Loucy (cell line): ENCODE measurements at regions not wholly inside any gene's neighbourhood (a gene's known extent, or its start where the extent isn't known, plus 50 kb on each side); places are given as distances from the start of the nearest gene placed in this dataset.

Experiments used
- H2AFZ ChIP-seq: fragments of 200-600 bp; sonication (generic); 2 replicates; pipeline ENCODE4 v1.6.0; 2016; ENCODE audit warnings: antibody characterized with exemption, mild to moderate bottlenecking, low read length, moderate library complexity
- H3F3A ChIP-seq: fragments of 200-600 bp; 2 replicates; pipeline ENCODE4 v1.6.0; 2016; ENCODE audit warnings: antibody characterized with exemption, low read depth, mild to moderate bottlenecking
- H3K27me3 ChIP-seq: fragments of 200-600 bp; sonication (generic); 2 replicates; pipeline ENCODE4 v1.6.1; 2014; ENCODE audit warnings: low read length, mild to moderate bottlenecking; ENCODE audit not compliant: insufficient read depth, poor library complexity, severe bottlenecking
- H3K36me3 ChIP-seq: fragments of 200-600 bp; sonication (generic); 2 replicates; pipeline ENCODE4 v1.6.1; 2016; ENCODE audit warnings: low read length; ENCODE audit not compliant: insufficient read depth
- H3K4me1 ChIP-seq: fragments of 200-600 bp; sonication (generic); 2 replicates; pipeline ENCODE4 v1.5.1; 2014; ENCODE audit warnings: low read length, mild to moderate bottlenecking; ENCODE audit not compliant: insufficient read depth, poor library complexity, severe bottlenecking
- H3K4me2 ChIP-seq: fragments of 200-600 bp; sonication (generic); 2 replicates; pipeline ENCODE4 v1.6.0; 2014; ENCODE audit warnings: antibody characterized with exemption, low read length, low read depth, mild to moderate bottlenecking; ENCODE audit not compliant: poor library complexity, severe bottlenecking
- H3K4me3 ChIP-seq: fragments of 200-600 bp; sonication (generic); 2 replicates; pipeline ENCODE4 v1.5.1; 2014; ENCODE audit warnings: low read length, mild to moderate bottlenecking, mixed read lengths; ENCODE audit not compliant: poor library complexity, severe bottlenecking
- H3K79me2 ChIP-seq: fragments of 200-600 bp; sonication (generic); 2 replicates; pipeline ENCODE4 v1.6.1; 2014; ENCODE audit warnings: low read length; ENCODE audit not compliant: insufficient read depth
- H3K9ac ChIP-seq: fragments of 200-600 bp; sonication (generic); 2 replicates; pipeline ENCODE4 v1.6.0; 2014; ENCODE audit warnings: mild to moderate bottlenecking, low read depth, low read length, moderate library complexity; ENCODE audit not compliant: poor library complexity, severe bottlenecking
- H3K9me2 ChIP-seq: fragments of 200-600 bp; sonication (generic); replicated peaks from 2 replicates; pipeline ENCODE4 v1.6.1; 2016; ENCODE audit warnings: low read depth, low read length, mixed read lengths
- H3K9me3 ChIP-seq: fragments of 200-600 bp; sonication (generic); 2 replicates; pipeline ENCODE4 v1.6.1; 2014; ENCODE audit warnings: mild to moderate bottlenecking, antibody characterized with exemption, low read length, low read depth; ENCODE audit not compliant: insufficient read depth
- H4K20me1 ChIP-seq: fragments of 200-600 bp; sonication (generic); 2 replicates; pipeline ENCODE4 v1.6.0; 2014; ENCODE audit warnings: antibody characterized with exemption, low read length, mild to moderate bottlenecking; ENCODE audit not compliant: insufficient read depth, poor library complexity, severe bottlenecking
- EZH2phosphoT487 ChIP-seq: fragments of 200-600 bp; IDR thresholded peaks from 2 replicates; pipeline ENCODE4 v1.6.1; 2018; ENCODE audit warnings: antibody characterized with exemption, mild to moderate bottlenecking, moderate library complexity, borderline replicate concordance
- TF ChIP-seq, protein P1 (sequence below): fragments of 200-600 bp; sonication (generic); conservative IDR thresholded peaks from 2 replicates; pipeline ENCODE4 v1.5.1; 2014; ENCODE audit warnings: mild to moderate bottlenecking, antibody characterized with exemption, low read length

DNA sequence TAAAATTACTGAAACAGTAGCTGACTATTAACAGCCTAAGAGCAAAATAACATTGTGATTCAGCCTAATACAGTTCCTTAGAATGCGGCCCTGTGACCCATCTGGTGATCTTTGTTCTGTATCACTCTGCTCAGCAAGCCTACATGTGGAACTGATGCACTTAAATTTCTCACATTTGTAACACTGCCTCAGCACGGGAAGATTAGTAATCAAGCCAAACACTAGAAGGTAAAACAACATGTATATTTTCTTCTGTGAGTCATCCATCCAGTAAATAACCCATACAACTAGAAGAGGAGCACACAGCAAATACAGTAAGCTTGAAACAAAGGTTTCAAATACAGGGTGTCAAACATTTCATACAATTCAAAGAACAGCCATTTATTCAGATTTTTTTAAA lies 189.7 kb upstream of the NOX3 start:
- Histone ChIP-seq H2AFZ (no peak overlapping the region), H3K79me2 (no peaks in the 10 kb centered on the region), H3K4me2 (no peak overlapping the region), H3K36me3 (no peaks in the 10 kb centered on the region), H3F3A (peaks cover 3% of the 10 kb centered on the region; the same call in 1 of the 2 replicates), H3K9me3 (no peaks in the 10 kb centered on the region), H3K4me3 (no peak overlapping the region), H3K9me2 (no peaks in the 10 kb centered on the region), H3K27me3 (no peaks in the 10 kb centered on the region), H3K9ac (no peak overlapping the region), H4K20me1 (no peaks in the 10 kb centered on the region), H3K4me1 (peaks cover 27% of the 10 kb centered on the region)
- TF ChIP-seq EZH2phosphoT487, result no peak
- TF ChIP-seq, protein P1, sequence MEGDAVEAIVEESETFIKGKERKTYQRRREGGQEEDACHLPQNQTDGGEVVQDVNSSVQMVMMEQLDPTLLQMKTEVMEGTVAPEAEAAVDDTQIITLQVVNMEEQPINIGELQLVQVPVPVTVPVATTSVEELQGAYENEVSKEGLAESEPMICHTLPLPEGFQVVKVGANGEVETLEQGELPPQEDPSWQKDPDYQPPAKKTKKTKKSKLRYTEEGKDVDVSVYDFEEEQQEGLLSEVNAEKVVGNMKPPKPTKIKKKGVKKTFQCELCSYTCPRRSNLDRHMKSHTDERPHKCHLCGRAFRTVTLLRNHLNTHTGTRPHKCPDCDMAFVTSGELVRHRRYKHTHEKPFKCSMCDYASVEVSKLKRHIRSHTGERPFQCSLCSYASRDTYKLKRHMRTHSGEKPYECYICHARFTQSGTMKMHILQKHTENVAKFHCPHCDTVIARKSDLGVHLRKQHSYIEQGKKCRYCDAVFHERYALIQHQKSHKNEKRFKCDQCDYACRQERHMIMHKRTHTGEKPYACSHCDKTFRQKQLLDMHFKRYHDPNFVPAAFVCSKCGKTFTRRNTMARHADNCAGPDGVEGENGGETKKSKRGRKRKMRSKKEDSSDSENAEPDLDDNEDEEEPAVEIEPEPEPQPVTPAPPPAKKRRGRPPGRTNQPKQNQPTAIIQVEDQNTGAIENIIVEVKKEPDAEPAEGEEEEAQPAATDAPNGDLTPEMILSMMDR, result no peak

DNA sequence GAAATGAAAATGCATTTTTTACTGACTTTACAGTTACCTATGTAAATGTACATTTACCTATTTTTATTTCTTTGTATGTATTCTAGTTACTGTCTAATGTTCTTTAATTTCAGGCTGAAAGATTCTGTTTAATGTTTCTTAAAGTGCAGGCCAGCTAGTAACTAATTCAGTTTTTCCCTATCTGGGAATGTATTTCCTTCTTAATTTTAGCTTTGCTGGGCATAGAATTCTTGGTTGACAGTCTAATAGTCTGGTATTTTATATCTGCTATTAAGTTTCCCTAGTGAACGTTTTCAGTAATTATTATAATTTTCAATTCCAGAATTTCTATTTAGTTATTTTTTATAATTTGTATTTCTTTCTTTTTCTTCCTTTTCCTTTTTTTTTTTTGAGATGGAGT lies 186.0 kb upstream of the NOX3 start:
- no peaks in the 10 kb centered on the region for H3K79me2 ChIP-seq
- peaks cover 4% of the 10 kb centered on the region for H3K4me1 ChIP-seq
- no peak overlapping the region for H2AFZ ChIP-seq
- no peak overlapping the region for H3K9ac ChIP-seq
- H3K4me3 ChIP-seq, result no peak overlapping the region
- no peaks in the 10 kb centered on the region for H3K9me2 ChIP-seq
- no peaks in the 10 kb centered on the region for H3K27me3 ChIP-seq
- H3K9me3 ChIP-seq, result no peaks in the 10 kb centered on the region
- TF ChIP-seq, protein P1, result no peak
- no peak for TF ChIP-seq EZH2phosphoT487
- no peak overlapping the region for H3K4me2 ChIP-seq
- no peaks in the 10 kb centered on the region for H3K36me3 ChIP-seq
- H3F3A ChIP-seq, result no peaks in the 10 kb centered on the region
- H4K20me1 ChIP-seq, result no peaks in the 10 kb centered on the region

GRCh38 chr6:155638200-155638599 lies 182.6 kb upstream of the NOX3 start:
- Histone ChIP-seq H3K79me2 (no peaks in the 10 kb centered on the region), H3K9ac (no peak overlapping the region), H3K4me1 (no peaks in the 10 kb centered on the region), H3K4me2 (no peak overlapping the region), H3K9me3 (no peaks in the 10 kb centered on the region), H3K27me3 (no peaks in the 10 kb centered on the region), H2AFZ (no peak overlapping the region), H3K36me3 (no peaks in the 10 kb centered on the region), H3K4me3 (no peak overlapping the region), H3K9me2 (no peaks in the 10 kb centered on the region), H4K20me1 (no peaks in the 10 kb centered on the region), H3F3A (no peaks in the 10 kb centered on the region)
- no peak for TF ChIP-seq EZH2phosphoT487
- TF ChIP-seq, protein P1, result no peak
